CD1c-positive myeloid dendritic cell (primary cell): ENCODE measurements at regions not wholly inside any gene's neighbourhood (a gene's known extent, or its start where the extent isn't known, plus 50 kb on each side); places are given as distances from the start of the nearest gene placed in this dataset.

ENCODE experiments used
- DNase-seq: peaks from one replicate; pipeline ENCODE4 v3.0.0-alpha.2; 2016; ENCODE audit errors: extremely low spot score

GRCh38 chr12:130258863-130259262 is 78.8 kb upstream of the PIWIL1 start:
- no peak for DNase-seq

DNA sequence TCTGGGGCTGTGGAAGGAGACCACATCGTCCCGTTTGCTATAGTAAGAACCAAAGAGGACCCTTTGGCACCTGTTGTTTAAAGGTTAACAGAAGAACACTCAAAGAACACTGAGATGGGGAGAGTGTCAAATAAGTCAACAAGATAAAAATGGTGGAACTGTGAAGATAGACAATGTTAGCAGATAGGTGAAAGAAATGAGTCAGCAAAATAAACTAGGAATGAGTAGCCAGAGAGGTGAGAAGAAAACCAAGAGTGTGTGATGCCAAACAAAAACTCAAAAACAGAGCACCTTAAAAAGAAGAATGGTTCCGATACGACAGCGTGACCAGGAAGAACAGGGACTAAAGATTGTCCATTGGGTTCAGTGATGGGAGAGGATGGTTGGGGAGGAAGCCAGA is 74.7 kb upstream of the PIWIL1 start:
- no peak for DNase-seq

GRCh38 chr12:130263996-130264395 is 73.7 kb upstream of the PIWIL1 start:
- no peak for DNase-seq

- no peak for DNase-seq
These were observed 70.9 kb upstream of the PIWIL1 start for GRCh38 chr12:130266751-130267150.

DNA sequence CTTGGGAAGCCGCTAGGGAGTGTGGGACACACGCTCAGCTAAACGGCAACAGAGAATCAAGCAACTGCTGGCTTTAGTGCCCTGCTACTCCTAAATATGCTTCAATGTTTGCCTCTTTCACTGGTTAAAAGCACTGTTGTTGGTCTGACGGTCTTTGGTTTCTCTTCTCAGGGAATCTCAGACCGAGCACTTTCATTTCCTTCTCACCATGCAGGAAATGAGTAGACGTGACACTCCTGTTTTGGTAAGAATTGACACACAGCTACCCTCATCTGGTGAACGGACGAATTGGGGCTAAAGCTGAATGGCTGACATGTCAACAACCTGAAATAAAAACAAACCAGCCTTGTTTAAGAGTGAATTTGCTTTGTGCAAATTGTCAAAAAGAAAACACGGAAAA is 57.5 kb upstream of the PIWIL1 start:
- no peak for DNase-seq

DNA sequence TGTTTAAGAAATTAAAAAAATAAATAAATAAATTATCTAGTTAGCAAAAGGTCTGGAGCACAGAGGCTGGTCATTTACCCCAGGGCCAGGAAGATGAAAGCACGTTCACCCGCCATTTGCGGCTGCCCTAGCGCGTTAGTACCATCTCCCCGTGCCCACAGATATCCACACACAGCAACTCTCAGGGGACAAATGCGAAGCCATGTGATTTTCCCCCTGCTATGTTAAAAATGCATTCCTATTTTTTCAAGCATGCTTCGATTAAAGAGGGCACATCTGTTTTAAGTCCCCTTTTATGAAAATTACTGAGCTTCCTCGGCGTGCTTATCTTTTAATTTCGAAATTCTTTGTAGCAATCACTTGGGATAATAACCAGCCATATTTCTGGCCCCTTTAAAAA is 56.9 kb upstream of the PIWIL1 start:
- DNase-seq: no peak

GRCh38 chr12:130281153-130281799 is 56.4 kb upstream of the PIWIL1 start:
- DNase-seq: peak; percentile 26

GRCh38 chr12:130286041-130286440 is 51.6 kb upstream of the PIWIL1 start:
- DNase-seq: no peak

DNA sequence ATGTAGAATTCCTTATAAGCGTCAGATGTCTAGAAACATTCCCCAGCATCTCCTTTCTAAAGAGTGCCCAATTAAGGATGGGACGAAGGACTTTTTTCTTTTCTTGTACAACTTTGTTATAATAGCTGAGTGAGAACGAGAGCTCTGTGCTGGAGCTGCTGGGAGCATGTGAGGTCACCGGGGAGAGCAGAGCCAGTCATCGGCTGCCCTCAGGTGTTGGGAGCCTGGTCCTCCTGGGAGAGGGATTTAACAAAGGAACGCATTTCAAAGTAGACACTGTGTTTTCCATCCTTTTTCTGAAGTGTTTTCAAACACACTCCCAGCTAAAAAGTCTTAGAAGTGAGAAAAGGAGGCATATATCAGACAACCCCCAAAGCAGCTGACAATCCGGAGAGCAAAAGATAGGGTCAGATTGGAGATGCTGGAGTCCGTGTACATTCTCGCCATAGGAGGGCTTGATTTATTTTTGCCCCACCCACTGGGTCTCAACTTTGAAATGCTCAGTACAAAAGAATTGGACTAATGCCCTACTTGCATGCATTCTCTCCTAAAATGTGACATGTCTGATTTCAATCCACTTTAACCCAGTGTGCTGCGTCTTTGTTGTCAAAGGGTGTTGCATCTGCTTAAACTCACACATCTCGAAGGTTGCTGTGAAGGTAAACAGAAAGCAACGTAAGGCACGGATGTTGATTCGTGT is 50.8 kb upstream of the PIWIL1 start:
- DNase-seq: no peak
